HepG2 (cell line): ENCODE measurements at regions not wholly inside any gene's neighbourhood (a gene's known extent, or its start where the extent isn't known, plus 50 kb on each side); places are given as distances from the start of the nearest gene placed in this dataset.

Experiments used
- ATAC-seq: fragments of 200-7000 bp; cut with Tn5 transposase; 3 replicates; pipeline ENCODE4 v1.9.1; 2020; ENCODE audit warnings: mild to moderate bottlenecking, moderate library complexity
- BruUV-seq: library from RNA; stranded (reverse); fragments of 400-500 nt; replicated peaks from 2 replicates; lab custom pipeline; 2021; lab: Mats Ljungman, UMichigan
- CTCF ChIA-PET: fragments of 300-600 bp; formaldehyde crosslinking; extraction: SDS; loops from one replicate; lab custom pipeline; 2021; ENCODE audit warnings: low total read pairs, inconsistent platforms, low intra/inter-chr PET ratio; lab: Yijun Ruan, JAX
- POLR2A ChIA-PET: fragments of 350-600 bp; sonication (Branson Sonifier 250); formaldehyde crosslinking; loops from one replicate; lab custom pipeline; 2020; ENCODE audit warnings: antibody characterized with exemption, inconsistent platforms; lab: Yijun Ruan, JAX
- DNase-seq: peaks from one replicate; pipeline ENCODE4 v3.0.0-alpha.2; 2015; ENCODE audit warnings: low spot score
- FAIRE-seq: peaks from 3 replicates; lab custom pipeline; 2011; peaks lifted over from hg19 to GRCh38; lab: Jason Lieb, UNC
- H2AFZ ChIP-seq: one replicate; pipeline ENCODE4 v1.6.1; 2011; ENCODE audit warnings: low read length, inconsistent platforms
- H3K27ac ChIP-seq: fragments of 300-600 bp; 3 replicates; pipeline ENCODE4 v1.8.0; 2011; ENCODE audit warnings: mixed run types, mild to moderate bottlenecking, mixed read lengths, low read length, inconsistent platforms; ENCODE audit not compliant: insufficient read depth; ENCODE audit errors: extremely low read length
- H3K27me3 ChIP-seq, 2 experiments: fragments of 200-600 bp in 1 of 2; 2 replicates in 1 of 2; 3 replicates in 1 of 2; pipeline versions ENCODE4 v1.6.0 to v1.8.0; 2011; ENCODE audit warnings: low read length in 2 of 2, mild to moderate bottlenecking in 2 of 2, moderate library complexity in 2 of 2, inconsistent platforms in 1 of 2; ENCODE audit not compliant: insufficient read depth in 2 of 2, control insufficient read depth in 1 of 2
- H3K36me3 ChIP-seq, 2 experiments: fragments of 200-600 bp in 1 of 2; replicated peaks in 1 of 2; 2 replicates in 1 of 2; 3 replicates in 1 of 2; pipeline versions ENCODE4 v1.5.1 to v1.8.0; 2011; ENCODE audit warnings: low read length in 2 of 2, inconsistent platforms in 1 of 2; ENCODE audit not compliant: insufficient read depth in 2 of 2, control insufficient read depth in 1 of 2
- H3K4me1 ChIP-seq: 2 replicates; pipeline ENCODE4 v1.5.1; 2012; ENCODE audit warnings: low read length, inconsistent platforms; ENCODE audit not compliant: insufficient read depth
- H3K4me2 ChIP-seq: 2 replicates; pipeline ENCODE4 v1.6.0; 2011; ENCODE audit warnings: low read depth, low read length, inconsistent platforms
- H3K4me3 ChIP-seq, 3 experiments: fragments of 200-600 bp in 1 of 3; sonication (generic), shearing (Covaris generic) in 1 of 3; replicated peaks in 1 of 3; 2 replicates each; pipeline ENCODE4 v1.5.1; 2011 to 2016; ENCODE audit warnings: low read length in 3 of 3, inconsistent platforms in 2 of 3, low read depth in 2 of 3, mild to moderate bottlenecking in 2 of 3, control low read depth in 1 of 3, mixed read lengths in 1 of 3; ENCODE audit not compliant: insufficient read depth in 1 of 3
- H3K79me2 ChIP-seq: one replicate; pipeline ENCODE4 v1.6.1; 2011; ENCODE audit warnings: low read length, inconsistent platforms; ENCODE audit not compliant: insufficient read depth
- H3K9ac ChIP-seq: 2 replicates; pipeline ENCODE4 v1.6.0; 2011; ENCODE audit warnings: mild to moderate bottlenecking, low read depth, low read length, inconsistent platforms; ENCODE audit not compliant: insufficient read depth
- H3K9me3 ChIP-seq: 2 replicates; pipeline ENCODE4 v1.5.1; 2012; ENCODE audit warnings: mild to moderate bottlenecking, low read length
- H4K20me1 ChIP-seq: 2 replicates; pipeline ENCODE4 v1.6.0; 2011; ENCODE audit warnings: inconsistent platforms, mild to moderate bottlenecking, low read length, moderate library complexity; ENCODE audit not compliant: insufficient read depth
- CEBPZ ChIP-seq: IDR thresholded peaks from 2 replicates; pipeline ENCODE4 v1.6.1; 2012; ENCODE audit warnings: low read length, improper control_type of control experiment
- CREB1 ChIP-seq, 2 experiments: fragments of 450-650 bp in 1 of 2; IDR thresholded peaks; 2 replicates each; pipeline ENCODE4 v1.6.1; 2016 to 2017; ENCODE audit warnings: control low read depth in 1 of 2, mild to moderate bottlenecking in 1 of 2, missing compliant biosample characterization in 1 of 2, missing genetic modification characterization in 1 of 2
- DZIP1 ChIP-seq: sonication (generic); formaldehyde crosslinking; IDR thresholded peaks from 2 replicates; pipeline ENCODE4 v1.5.0; 2020; ENCODE audit warnings: mild to moderate bottlenecking, missing genetic modification reagents
- KDM2A ChIP-seq: sonication (generic); formaldehyde crosslinking; IDR thresholded peaks from 2 replicates; pipeline ENCODE4 v1.4.0; 2020; ENCODE audit warnings: low read depth, missing genetic modification reagents, borderline replicate concordance
- NFIC ChIP-seq: IDR thresholded peaks from 2 replicates; pipeline ENCODE4 v1.6.1; 2012; ENCODE audit warnings: mild to moderate bottlenecking, low read length, inconsistent platforms
- NR0B2 ChIP-seq: sonication (generic); formaldehyde crosslinking; IDR thresholded peaks from 2 replicates; pipeline ENCODE4 v1.4.0; 2020; ENCODE audit warnings: mild to moderate bottlenecking, missing genetic modification reagents
- NR1H2 ChIP-seq: sonication (generic); formaldehyde crosslinking; IDR thresholded peaks from 2 replicates; pipeline ENCODE4 v1.8.1; 2022; ENCODE audit warnings: low read depth, missing genetic modification reagents, borderline replicate concordance
- TARDBP ChIP-seq: sonication (generic); formaldehyde crosslinking; IDR thresholded peaks from 2 replicates; pipeline ENCODE4 v1.8.0; 2022; ENCODE audit warnings: mild to moderate bottlenecking, missing genetic modification reagents
- ZBTB2 ChIP-seq: sonication (generic); formaldehyde crosslinking; IDR thresholded peaks from 2 replicates; pipeline ENCODE4 v1.8.0; 2022; ENCODE audit warnings: low read depth, missing genetic modification reagents
- ZNF224 ChIP-seq: sonication (generic); formaldehyde crosslinking; IDR thresholded peaks from 2 replicates; pipeline ENCODE4 v1.5.0; 2020; ENCODE audit warnings: mild to moderate bottlenecking, missing genetic modification reagents
- ZNF562 ChIP-seq: sonication (generic); formaldehyde crosslinking; IDR thresholded peaks from 2 replicates; pipeline ENCODE4 v1.8.0; 2022; ENCODE audit warnings: missing genetic modification reagents, borderline replicate concordance
- ZNF576 ChIP-seq: sonication (generic); formaldehyde crosslinking; IDR thresholded peaks from 2 replicates; pipeline ENCODE4 v1.4.0; 2020; ENCODE audit warnings: mild to moderate bottlenecking, missing genetic modification reagents
- ZNF782 ChIP-seq: sonication (generic); formaldehyde crosslinking; IDR thresholded peaks from 2 replicates; pipeline ENCODE4 v1.4.0; 2020; ENCODE audit warnings: missing genetic modification reagents, mild to moderate bottlenecking, borderline replicate concordance
- WGBS: methylation state at CpG from one replicate; pipeline ENCODE4 v1.1.6; 2017; ENCODE audit warnings: low lambda C conversion rate; 5-methylcytosine and 5-hydroxymethylcytosine counted together
- in situ Hi-C: cut with HindIII; loops from 2 replicates; pipeline ENCODE4 v1.10.0; 2017; ENCODE audit warnings: low pct_unique_long_range_greater_than_20kb; ENCODE audit not compliant: extremely low pct_ligation_motif_present
- intact Hi-C: fragments of 100-400 bp; cut with micrococcal nuclease; formaldehyde crosslinking; loops from one replicate; pipeline ENCODE4 v1.10.0; 2022; ENCODE audit not compliant: unreplicated experiment

- H3K4me3 ChIP-seq, result no peak overlapping the region
- FAIRE-seq, result no peak
- no peak for ATAC-seq
- no peak for DNase-seq
- no peaks in the 10 kb centered on the region for H3K79me2 ChIP-seq
- in situ Hi-C loops, result no loop called here
- H3K4me2 ChIP-seq, result no peak overlapping the region
- no peaks in the 10 kb centered on the region for H3K4me1 ChIP-seq
- H4K20me1 ChIP-seq, result no peaks in the 10 kb centered on the region
- POLR2A ChIA-PET, result no interaction called here
- no peaks in the 10 kb centered on the region for H3K9me3 ChIP-seq
- no peak overlapping the region for H3K27ac ChIP-seq
- H2AFZ ChIP-seq, result no peak overlapping the region
- no peaks in the 10 kb centered on the region for H3K36me3 ChIP-seq
- WGBS, result no CpG with 5 or more reads among the region's 2 CpGs
- intact Hi-C loops, result no loop called here
- BruUV-seq, result no TSS peak
- CTCF ChIA-PET, result no interaction called here
- TF ChIP-seq CEBPZ (no peak), ZNF224 (CRISPR knock-in tag) (no peak), NR1H2 (no peak), NFIC (no peak), ZNF562 (no peak), NR0B2 (CRISPR knock-in tag) (no peak), DZIP1 (CRISPR knock-in tag) (no peak), ZBTB2 (CRISPR knock-in tag) (no peak), ZNF782 (CRISPR knock-in tag) (no peak), KDM2A (no peak), TARDBP (CRISPR knock-in tag) (no peak), ZNF576 (CRISPR knock-in tag) (no peak), CREB1 (IDR thresholded peaks at IDR 0.05) (no peak), CREB1 (CRISPR knock-in tag; IDR thresholded peaks at IDR 0.05) (no peak)
- H3K27me3 ChIP-seq, result peaks cover 6 to 20% of the 10 kb centered on the region in 2 experiments; a peak in 3 of 5 replicates
- no peak overlapping the region for H3K9ac ChIP-seq
Observed at GRCh38 chr12:111203969-111204368, 164.9 kb downstream of the PHETA1 start.
